Neuron (in vitro differentiated cells): ENCODE measurements at regions not wholly inside any gene's neighbourhood (a gene's known extent, or its start where the extent isn't known, plus 50 kb on each side); places are given as distances from the start of the nearest gene placed in this dataset.
"Not testable (repeated sequence)": the region's sequence is repeated elsewhere in the genome, so short reads cannot be mapped to it uniquely, and the experiment has no call there.

Experiments used
- H2AFZ ChIP-seq: one replicate; pipeline ENCODE4 v1.6.1; 2013; ENCODE audit warnings: low read depth, mild to moderate bottlenecking, inconsistent platforms, low read length, moderate library complexity
- H3K27me3 ChIP-seq: one replicate; pipeline ENCODE4 v1.6.1; 2013; ENCODE audit warnings: low read length; ENCODE audit not compliant: insufficient read depth
- H3K36me3 ChIP-seq: one replicate; pipeline ENCODE4 v1.6.1; 2013; ENCODE audit warnings: low read length; ENCODE audit not compliant: insufficient read depth
- H3K4me1 ChIP-seq: one replicate; pipeline ENCODE4 v1.6.1; 2013; ENCODE audit warnings: low read length; ENCODE audit not compliant: insufficient read depth
- H3K4me3 ChIP-seq: 2 replicates; pipeline ENCODE4 v1.5.1; 2013; ENCODE audit warnings: mild to moderate bottlenecking, low read length, moderate library complexity
- H3K9me3 ChIP-seq: one replicate; pipeline ENCODE4 v1.6.1; 2013; ENCODE audit warnings: low read length

DNA sequence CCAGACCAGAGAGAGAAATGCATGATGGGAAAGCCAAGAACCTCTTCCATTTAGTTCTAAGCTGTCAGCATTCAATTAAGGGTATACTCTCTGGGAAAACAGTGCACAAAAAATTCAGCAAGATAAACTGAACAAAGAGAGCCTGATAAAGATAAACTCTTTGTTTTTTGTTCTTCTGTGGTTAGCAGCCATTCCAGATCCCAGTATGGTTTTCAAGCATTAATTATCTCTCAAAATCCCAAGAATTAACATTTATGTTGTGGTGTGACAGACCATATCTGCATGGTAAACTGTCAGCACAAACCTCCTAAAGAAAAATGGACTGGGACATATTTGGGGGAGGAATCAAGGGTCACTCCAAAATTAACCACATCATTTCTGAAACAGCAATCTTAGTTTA is 124.0 kb upstream of the LRRN1 start:
- Histone ChIP-seq H2AFZ (no peak overlapping the region), H3K36me3 (no peaks in the 10 kb centered on the region), H3K9me3 (no peaks in the 10 kb centered on the region), H3K4me1 (no peaks in the 10 kb centered on the region), H3K27me3 (no peaks in the 10 kb centered on the region), H3K4me3 (no peak overlapping the region)

DNA sequence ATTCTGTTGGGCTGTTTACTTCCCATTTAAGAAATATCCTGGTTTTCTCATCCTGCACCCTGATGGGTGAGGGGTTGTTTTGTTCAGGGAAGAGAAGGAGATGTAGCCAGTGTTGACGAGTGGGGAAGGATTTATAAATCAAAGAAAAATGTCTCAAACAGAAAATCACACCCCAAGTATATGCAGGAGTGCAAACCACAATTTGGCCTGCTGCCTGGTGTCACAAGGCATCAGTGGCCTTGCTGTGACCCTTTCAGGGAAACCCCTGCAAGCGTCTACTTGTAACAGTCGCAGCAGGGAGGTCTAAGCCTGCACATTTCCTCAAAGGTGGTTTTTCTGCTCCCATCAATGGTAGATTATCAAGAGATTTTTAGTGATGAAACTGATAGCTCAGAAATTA is 132.6 kb upstream of the LRRN1 start:
- Histone ChIP-seq H3K36me3 (no peaks in the 10 kb centered on the region), H3K27me3 (no peaks in the 10 kb centered on the region), H3K4me1 (no peaks in the 10 kb centered on the region), H3K4me3 (no peak overlapping the region), H3K9me3 (no peaks in the 10 kb centered on the region), H2AFZ (no peak overlapping the region)

DNA sequence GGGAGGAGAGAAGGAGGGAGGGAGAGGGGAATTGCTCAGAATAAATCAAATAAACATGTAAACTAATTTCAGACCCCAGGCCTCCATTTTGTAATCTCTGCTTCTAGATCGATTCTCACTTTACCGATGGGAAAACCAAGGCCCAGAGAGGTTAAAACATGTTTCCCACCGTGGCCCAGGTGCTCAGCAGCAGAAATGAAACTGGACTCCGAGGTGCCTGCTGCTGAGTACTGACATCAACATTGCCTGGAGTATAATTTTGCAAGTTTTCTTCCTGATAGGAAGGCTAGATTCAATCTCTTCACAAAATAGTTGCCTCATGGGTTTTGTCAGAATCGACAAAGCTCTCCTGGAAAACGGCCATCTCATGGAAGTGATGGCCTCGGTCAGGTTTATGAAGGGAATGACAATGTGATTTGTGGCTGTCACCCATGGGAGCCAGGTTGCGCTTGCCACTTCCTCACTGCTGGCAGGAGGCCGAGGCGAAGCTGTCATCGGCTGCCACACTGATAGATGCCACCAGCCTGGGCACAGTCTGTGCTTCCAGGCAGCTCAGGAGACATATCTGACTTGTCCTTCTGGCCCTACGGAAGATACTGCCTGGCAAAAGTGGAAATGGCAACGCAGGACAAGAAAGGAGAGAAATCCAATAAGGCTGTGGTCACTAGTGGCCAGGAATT is 133.1 kb upstream of the LRRN1 start:
- H3K36me3 ChIP-seq, result no peaks in the 10 kb centered on the region
- no peaks in the 10 kb centered on the region for H3K9me3 ChIP-seq
- no peak overlapping the region for H2AFZ ChIP-seq
- H3K27me3 ChIP-seq, result no peaks in the 10 kb centered on the region
- H3K4me1 ChIP-seq, result no peaks in the 10 kb centered on the region
- H3K4me3 ChIP-seq, result no peak overlapping the region

DNA sequence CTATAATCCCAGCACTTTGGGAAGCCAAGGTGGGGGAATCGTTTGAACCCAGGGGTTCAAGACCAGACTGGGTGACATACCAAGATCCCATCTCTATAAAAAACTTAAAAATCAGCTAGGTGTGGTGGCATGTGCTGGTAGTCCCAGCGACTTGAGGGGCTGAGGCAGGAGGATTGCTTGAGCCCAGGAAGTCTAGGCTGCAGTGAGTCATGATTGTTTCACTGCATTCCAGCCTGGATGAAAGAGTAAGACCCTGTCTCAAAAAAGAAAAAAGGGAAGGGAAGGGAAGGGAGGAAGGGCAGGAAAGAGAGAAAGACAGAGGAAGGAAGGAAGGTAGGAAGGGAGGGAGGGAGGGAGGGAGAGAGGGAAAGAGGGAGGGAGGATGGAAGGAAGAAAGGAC is 133.7 kb upstream of the LRRN1 start:
- Histone ChIP-seq H3K36me3 (no peaks in the 10 kb centered on the region), H3K4me1 (no peaks in the 10 kb centered on the region), H3K9me3 (no peaks in the 10 kb centered on the region), H3K4me3 (no peak overlapping the region), H3K27me3 (no peaks in the 10 kb centered on the region), H2AFZ (no peak overlapping the region)

DNA sequence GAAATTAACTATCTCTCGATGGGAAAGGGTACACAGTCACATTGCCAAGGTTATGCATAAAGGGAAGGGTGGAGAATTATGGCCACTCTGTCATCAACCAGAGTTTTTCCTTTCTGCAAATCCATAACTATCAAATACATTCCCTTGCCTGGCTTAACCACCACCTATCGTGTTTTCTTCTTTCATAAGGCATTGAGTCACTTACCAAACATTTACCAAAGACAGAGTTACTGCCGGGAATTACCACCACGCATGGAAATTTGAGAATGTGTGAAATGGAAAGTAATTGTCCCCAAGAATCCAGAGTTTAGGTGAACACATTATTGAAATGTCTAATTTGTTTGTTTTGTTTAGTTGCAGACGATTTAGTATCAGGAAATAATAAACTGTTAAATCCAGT is 134.3 kb upstream of the LRRN1 start:
- no peaks in the 10 kb centered on the region for H3K9me3 ChIP-seq

DNA sequence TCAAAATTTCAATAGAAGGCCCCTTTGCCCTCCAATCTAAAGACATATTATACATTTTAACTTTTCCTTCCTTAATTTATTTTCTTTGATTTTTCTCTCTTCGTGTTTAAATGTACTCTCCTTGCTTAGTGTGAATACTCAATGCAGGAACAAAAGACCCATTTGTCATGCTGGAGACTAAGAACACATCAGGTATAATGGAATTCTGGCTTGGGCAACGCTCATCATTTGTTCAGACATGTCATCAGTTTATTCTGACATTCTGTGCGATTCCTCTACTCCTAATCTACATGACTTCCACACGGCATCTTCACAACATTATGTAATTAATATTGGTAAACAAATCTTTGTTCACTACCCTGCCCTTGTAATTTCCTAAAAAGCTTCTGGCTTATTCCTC is 136.6 kb upstream of the LRRN1 start:
- H3K36me3 ChIP-seq, result no peaks in the 10 kb centered on the region
- no peaks in the 10 kb centered on the region for H3K9me3 ChIP-seq
- no peaks in the 10 kb centered on the region for H3K27me3 ChIP-seq
- H2AFZ ChIP-seq, result no peak overlapping the region
- no peaks in the 10 kb centered on the region for H3K4me1 ChIP-seq
- H3K4me3 ChIP-seq, result no peak overlapping the region

More for the DNA sequence above, 134.3 kb upstream of the LRRN1 start:
- Histone ChIP-seq H3K4me1 (no peaks in the 10 kb centered on the region), H3K27me3 (no peaks in the 10 kb centered on the region), H3K4me3 (no peak overlapping the region), H3K36me3 (no peaks in the 10 kb centered on the region), H2AFZ (no peak overlapping the region)

DNA sequence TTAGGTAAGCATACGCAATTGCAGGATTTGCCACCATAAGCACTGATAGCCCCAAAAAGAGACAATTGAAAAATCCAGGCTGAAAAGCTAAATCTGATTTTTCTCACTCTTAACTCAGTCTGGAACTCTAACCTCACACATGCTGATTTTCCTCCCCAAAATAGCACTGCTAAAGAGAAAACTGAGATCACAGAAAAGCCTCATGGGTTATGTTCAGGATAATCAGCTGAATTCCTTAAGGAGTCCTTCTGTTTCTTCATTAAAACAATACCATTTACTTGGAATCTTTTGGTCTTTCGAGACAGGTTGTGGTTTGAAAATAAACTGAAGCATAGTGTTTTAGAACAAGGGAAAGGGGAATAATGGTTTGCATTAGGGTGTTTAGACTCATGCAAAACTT is 144.3 kb upstream of the LRRN1 start:
- Histone ChIP-seq H2AFZ (no peak overlapping the region), H3K4me3 (no peak overlapping the region), H3K9me3 (no peaks in the 10 kb centered on the region), H3K4me1 (no peaks in the 10 kb centered on the region), H3K27me3 (no peaks in the 10 kb centered on the region), H3K36me3 (no peaks in the 10 kb centered on the region)

DNA sequence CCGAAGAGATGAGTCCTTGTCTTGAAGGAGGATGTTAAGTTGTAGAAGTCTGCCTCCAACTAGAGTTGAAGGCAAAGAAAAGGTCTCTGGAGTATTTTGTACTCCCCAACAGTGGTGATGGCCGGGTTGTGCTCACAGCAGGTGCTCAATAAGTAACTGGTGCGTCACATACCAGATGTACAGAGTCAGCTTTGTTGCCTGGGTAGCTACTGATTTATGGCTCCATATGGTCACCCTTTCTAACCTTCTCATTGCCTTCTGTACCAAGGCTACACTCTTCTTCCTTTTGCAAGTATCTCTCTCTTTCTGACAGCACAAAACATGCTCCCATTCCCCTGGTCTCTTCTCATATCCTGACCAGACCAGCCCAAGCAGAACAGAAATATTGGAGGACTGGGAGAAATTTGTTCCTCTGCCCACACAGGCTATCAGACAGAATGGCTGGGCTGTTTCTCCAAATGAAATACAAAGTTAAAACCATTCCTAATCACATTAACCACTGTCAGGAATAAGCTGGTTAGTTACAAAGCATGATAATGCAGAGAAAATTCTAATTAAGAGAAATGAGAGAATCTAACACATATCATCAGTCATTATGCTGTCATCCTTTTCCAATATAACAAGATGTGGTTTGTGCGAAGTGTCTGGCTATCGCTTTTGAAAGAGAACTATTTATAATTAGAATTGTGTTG is 150.1 kb upstream of the LRRN1 start:
- H3K4me3 ChIP-seq, result no peak overlapping the region
- H3K36me3 ChIP-seq, result no peaks in the 10 kb centered on the region
- no peaks in the 10 kb centered on the region for H3K4me1 ChIP-seq
- no peaks in the 10 kb centered on the region for H3K27me3 ChIP-seq
- H3K9me3 ChIP-seq, result no peaks in the 10 kb centered on the region
- no peak overlapping the region for H2AFZ ChIP-seq

DNA sequence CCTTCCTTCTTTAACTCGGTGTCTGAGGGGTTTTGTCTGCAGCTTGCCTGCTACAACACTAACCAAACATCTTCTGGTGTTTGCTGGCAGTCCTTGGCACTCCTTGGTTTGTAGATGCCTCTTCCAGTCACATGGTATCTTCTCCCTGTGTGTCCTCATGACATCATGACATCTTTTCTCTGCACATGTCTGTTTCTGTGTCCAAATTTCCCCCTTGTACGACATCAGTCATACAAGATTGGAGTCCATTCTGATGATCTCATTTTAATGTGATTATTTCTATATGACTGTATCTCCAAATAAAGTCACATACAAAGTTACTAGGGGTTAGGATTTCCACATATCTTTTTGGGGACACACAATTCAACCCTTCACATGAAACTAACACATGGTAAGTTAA is 152.3 kb upstream of the LRRN1 start:
- H3K36me3 ChIP-seq, result no peaks in the 10 kb centered on the region
- H3K27me3 ChIP-seq, result no peaks in the 10 kb centered on the region
- no peaks in the 10 kb centered on the region for H3K9me3 ChIP-seq
- H3K4me3 ChIP-seq, result no peak overlapping the region
- no peak overlapping the region for H2AFZ ChIP-seq
- no peaks in the 10 kb centered on the region for H3K4me1 ChIP-seq

DNA sequence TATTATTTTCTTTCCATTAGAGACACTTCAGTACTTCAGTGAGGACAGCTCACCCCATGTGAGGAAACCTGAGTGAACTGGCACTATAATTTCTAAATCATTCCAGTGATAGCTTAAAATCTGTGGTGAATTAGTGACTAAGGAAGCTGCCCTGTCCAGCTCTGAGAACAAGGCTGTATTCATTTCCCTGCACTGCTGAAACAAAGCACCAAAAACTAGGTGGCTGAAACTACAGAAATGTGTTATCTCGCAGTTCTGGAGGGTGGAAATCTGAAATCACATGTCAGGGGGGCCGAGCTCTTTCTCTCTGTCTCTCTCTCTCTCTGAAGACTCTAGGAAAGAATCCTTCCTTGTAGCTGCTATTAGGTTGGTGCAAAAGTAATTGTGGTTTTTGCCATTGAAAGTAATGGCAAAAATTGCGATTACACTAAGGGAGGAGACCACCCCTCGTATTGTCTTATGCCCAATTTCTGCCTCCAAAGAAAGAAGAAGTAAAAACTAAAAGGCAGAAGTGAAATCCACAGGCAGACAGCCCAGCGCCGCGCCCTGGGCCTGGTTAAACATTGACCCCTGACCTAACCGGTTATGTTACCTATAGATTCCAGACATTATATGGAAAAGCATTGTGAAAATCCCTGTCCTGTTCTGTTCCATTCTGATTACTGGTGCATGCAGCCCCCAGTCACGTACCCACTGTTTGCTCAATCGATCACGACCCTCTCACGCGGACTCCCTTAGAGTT is 153.0 kb upstream of the LRRN1 start:
- not testable (repeated sequence) for H2AFZ ChIP-seq, H3K4me1 ChIP-seq, H3K27me3 ChIP-seq, H3K36me3 ChIP-seq, H3K4me3 ChIP-seq, H3K9me3 ChIP-seq

DNA sequence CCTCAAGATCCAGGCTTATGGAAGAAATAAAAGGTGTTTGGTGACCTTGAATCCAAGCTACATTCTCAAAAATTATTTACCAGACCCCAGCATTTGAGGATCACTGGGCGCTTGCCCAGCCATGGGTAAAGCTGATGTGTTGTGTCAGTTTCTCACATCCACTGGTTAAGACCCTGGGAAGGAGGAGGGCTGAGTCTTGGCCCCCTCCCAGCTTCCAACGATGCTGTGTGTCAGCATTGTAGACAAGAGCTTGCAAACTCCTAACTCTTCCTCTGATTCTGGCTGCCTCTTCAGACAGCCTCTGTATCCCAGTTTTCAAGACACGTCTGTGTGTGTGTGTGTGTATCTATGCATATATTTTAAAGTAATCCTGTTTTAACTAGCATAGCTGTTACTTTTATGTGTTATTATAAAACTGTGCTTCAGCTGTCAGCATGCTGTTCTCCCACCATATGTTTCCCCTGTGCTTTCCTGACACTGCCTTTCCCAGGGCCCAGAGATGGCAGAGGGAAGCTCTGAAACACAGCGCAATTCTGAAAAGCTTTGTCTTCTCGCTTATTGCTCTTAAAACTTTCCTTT is 157.3 kb upstream of the LRRN1 start:
- Histone ChIP-seq H3K9me3 (no peaks in the 10 kb centered on the region), H3K36me3 (no peaks in the 10 kb centered on the region), H3K27me3 (no peaks in the 10 kb centered on the region), H3K4me3 (no peak overlapping the region), H2AFZ (no peak overlapping the region), H3K4me1 (no peaks in the 10 kb centered on the region)

DNA sequence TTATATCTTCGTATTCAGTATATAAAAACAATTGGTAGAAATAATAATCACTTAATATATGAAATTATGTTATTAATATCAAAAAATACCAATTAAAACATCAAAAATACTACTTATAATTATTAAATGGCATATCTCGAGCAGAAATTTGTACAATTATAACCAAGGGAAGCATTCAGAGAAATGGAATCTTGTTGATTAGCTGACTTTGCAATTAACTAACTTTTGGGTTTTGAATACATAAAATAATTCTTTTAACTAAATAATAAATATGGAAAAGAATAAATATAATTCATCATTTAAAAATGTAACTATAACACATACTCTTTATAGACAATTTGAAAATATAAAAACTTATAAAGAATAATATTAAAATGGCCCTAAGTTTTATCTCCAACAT is 160.2 kb upstream of the LRRN1 start:
- H3K9me3 ChIP-seq, result no peaks in the 10 kb centered on the region

DNA sequence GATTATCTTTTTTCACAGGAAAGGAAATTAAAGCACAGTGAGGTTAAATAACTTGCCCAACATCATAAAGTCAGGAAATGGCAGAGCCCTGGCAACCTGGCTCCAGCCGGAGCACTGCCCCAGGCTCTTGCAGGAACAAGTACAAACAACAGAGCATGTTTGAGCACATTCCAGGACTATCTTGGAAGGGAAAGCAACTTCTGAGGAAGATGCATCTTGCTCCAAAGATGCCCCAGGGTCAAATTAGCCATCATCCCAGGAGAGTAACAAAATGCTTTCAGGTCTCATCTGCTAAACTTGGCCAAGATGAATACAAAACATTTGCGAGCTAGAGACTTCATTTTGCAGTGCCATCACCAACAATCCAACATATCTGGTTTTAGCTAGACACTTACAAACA is 162.4 kb upstream of the LRRN1 start:
- no peaks in the 10 kb centered on the region for H3K27me3 ChIP-seq
- peaks cover 2% of the 10 kb centered on the region for H3K4me1 ChIP-seq
- H3K4me3 ChIP-seq, result no peak overlapping the region
- no peaks in the 10 kb centered on the region for H3K9me3 ChIP-seq
- H3K36me3 ChIP-seq, result no peaks in the 10 kb centered on the region
- H2AFZ ChIP-seq, result no peak overlapping the region

More for the DNA sequence above, 160.2 kb upstream of the LRRN1 start:
- Histone ChIP-seq H3K36me3 (no peaks in the 10 kb centered on the region), H3K4me3 (no peak overlapping the region), H3K27me3 (no peaks in the 10 kb centered on the region), H2AFZ (no peak overlapping the region), H3K4me1 (no peaks in the 10 kb centered on the region)
